Esophagus (tissue), 2 donors: ENCODE measurements at regions not wholly inside any gene's neighbourhood (a gene's known extent, or its start where the extent isn't known, plus 50 kb on each side); places are given as distances from the start of the nearest gene placed in this dataset.

ENCODE experiments used
- H3K27ac ChIP-seq, 2 donors: one replicate each; pipeline ENCODE4 v1.5.1; 2013; ENCODE audit warnings: low read depth in 2 of 2, mild to moderate bottlenecking in 2 of 2, inconsistent platforms in 1 of 2, low read length in 1 of 2, moderate library complexity in 1 of 2
- H3K27me3 ChIP-seq, 2 donors: one replicate each; pipeline ENCODE4 v1.6.1; 2013; ENCODE audit warnings: low read length in 2 of 2, control low read depth in 1 of 2, mild to moderate bottlenecking in 1 of 2; ENCODE audit not compliant: insufficient read depth in 2 of 2, control insufficient read depth in 1 of 2
- H3K36me3 ChIP-seq, 2 donors: one replicate each; pipeline ENCODE4 v1.6.1; 2013; ENCODE audit warnings: low read length in 1 of 2; ENCODE audit not compliant: control insufficient read depth in 2 of 2, insufficient read depth in 2 of 2
- H3K4me1 ChIP-seq, 2 donors: one replicate each; pipeline ENCODE4 v1.6.1; 2013; ENCODE audit warnings: low read length in 1 of 2; ENCODE audit not compliant: control insufficient read depth in 2 of 2, insufficient read depth in 2 of 2
- H3K4me3 ChIP-seq, 2 donors: one replicate each; pipeline ENCODE4 v1.5.1; 2013; ENCODE audit warnings: low read length in 2 of 2, mild to moderate bottlenecking in 2 of 2, low read depth in 1 of 2, moderate library complexity in 1 of 2
- H3K9me3 ChIP-seq, 2 donors: one replicate each; pipeline ENCODE4 v1.6.1; 2013; ENCODE audit warnings: mild to moderate bottlenecking in 2 of 2, low read depth in 1 of 2, low read length in 1 of 2, moderate library complexity in 1 of 2; ENCODE audit not compliant: control insufficient read depth in 2 of 2, insufficient read depth in 1 of 2
- WGBS, 2 donors: extraction: QIAGEN DNeasy Blood & Tissue Kit; methylation state at CpG; one replicate each; pipeline ENCODE4 v1.1.7; 2013; 5-methylcytosine and 5-hydroxymethylcytosine counted together
- donor health status: healthy with polysubstance abuse.
- donor health status: Bipolar disorder and iron deficiency.

GRCh38 chr12:13282861-13283260 is 86.3 kb downstream of the EMP1 start:
- WGBS, 2 donors = 58 to 73% methylated on average over 2 of the region's 2 CpGs
- Histone ChIP-seq H3K4me3 (no peak overlapping the region), H3K27me3 (peaks cover 0 to 2% of the 10 kb centered on the region in 2 donors), H3K36me3 (no peaks in the 10 kb centered on the region), H3K9me3 (peaks cover 0 to 3% of the 10 kb centered on the region in 2 donors), H3K4me1 (no peaks in the 10 kb centered on the region), H3K27ac (no peak overlapping the region)

GRCh38 chr12:13278249-13278787 is 81.8 kb downstream of the EMP1 start:
- H3K27ac ChIP-seq = no peak overlapping the region
- no peak overlapping the region for H3K4me3 ChIP-seq
- 20 to 25% methylated on average over 32 of the region's 32 CpGs for WGBS, 2 donors
- peaks cover 0 to 2% of the 10 kb centered on the region in 2 donors for H3K27me3 ChIP-seq
- no peaks in the 10 kb centered on the region for H3K36me3 ChIP-seq
- H3K4me1 ChIP-seq = no peaks in the 10 kb centered on the region
- peaks cover 0 to 3% of the 10 kb centered on the region in 2 donors for H3K9me3 ChIP-seq

GRCh38 chr12:13277293-13277692 is 80.8 kb downstream of the EMP1 start:
- Histone ChIP-seq H3K27ac (no peak overlapping the region), H3K9me3 (peaks cover 0 to 3% of the 10 kb centered on the region in 2 donors), H3K27me3 (peaks cover 0 to 2% of the 10 kb centered on the region in 2 donors), H3K36me3 (no peaks in the 10 kb centered on the region), H3K4me1 (no peaks in the 10 kb centered on the region), H3K4me3 (no peak overlapping the region)
- WGBS, 2 donors = 88% methylated on average over 4 of the region's 4 CpGs

- WGBS, 2 donors = 53 to 57% methylated on average over 9 to 10 of the region's 10 CpGs
- Histone ChIP-seq H3K27me3 (no peaks in the 10 kb centered on the region), H3K27ac (no peak overlapping the region), H3K36me3 (no peaks in the 10 kb centered on the region), H3K9me3 (peaks cover 0 to 3% of the 10 kb centered on the region in 2 donors), H3K4me3 (no peak overlapping the region), H3K4me1 (no peaks in the 10 kb centered on the region)
Observed at GRCh38 chr12:13275241-13276085, 78.9 kb downstream of the EMP1 start.

GRCh38 chr12:13273850-13274249 is 77.3 kb downstream of the EMP1 start:
- Histone ChIP-seq H3K36me3 (no peaks in the 10 kb centered on the region), H3K9me3 (no peaks in the 10 kb centered on the region), H3K4me1 (no peaks in the 10 kb centered on the region), H3K4me3 (no peak overlapping the region), H3K27me3 (no peaks in the 10 kb centered on the region), H3K27ac (no peak overlapping the region)
- 78 to 81% methylated on average over 12 of the region's 12 CpGs for WGBS, 2 donors

- 65 to 84% methylated on average over 6 of the region's 6 CpGs for WGBS, 2 donors
- Histone ChIP-seq H3K27me3 (no peaks in the 10 kb centered on the region), H3K27ac (no peak overlapping the region)
Observed at GRCh38 chr12:13273097-13273496, 76.6 kb downstream of the EMP1 start.

GRCh38 chr12:13270817-13271216 is 74.3 kb downstream of the EMP1 start:
- Histone ChIP-seq H3K27ac (no peak overlapping the region), H3K9me3 (no peaks in the 10 kb centered on the region), H3K4me3 (no peak overlapping the region), H3K27me3 (no peaks in the 10 kb centered on the region), H3K36me3 (no peaks in the 10 kb centered on the region), H3K4me1 (no peaks in the 10 kb centered on the region)
- 89 to 94% methylated on average over 4 of the region's 4 CpGs for WGBS, 2 donors

More at GRCh38 chr12:13273097-13273496, 76.6 kb downstream of the EMP1 start:
- H3K36me3 ChIP-seq = no peaks in the 10 kb centered on the region
- H3K4me1 ChIP-seq = no peaks in the 10 kb centered on the region
- no peak overlapping the region for H3K4me3 ChIP-seq
- no peaks in the 10 kb centered on the region for H3K9me3 ChIP-seq
